NCI-H82 treated with DMSO at 0.1 percent for 48 hours (cell line): ENCODE measurements at regions not wholly inside any gene's neighbourhood (a gene's known extent, or its start where the extent isn't known, plus 50 kb on each side); places are given as distances from the start of the nearest gene placed in this dataset.

Experiments used
- DNase-seq: peaks from one replicate; lab custom pipeline; 2025; ENCODE audit not compliant: unreplicated experiment; lab: John Stamatoyannopoulos, UW

GRCh38 chr12:125738211-125738610, 673.0 kb downstream of the AACS start:
- DNase-seq, result no peak

GRCh38 chr12:125742413-125742812, 677.2 kb downstream of the AACS start:
- no peak for DNase-seq

- no peak for DNase-seq
These were observed 679.0 kb downstream of the AACS start for GRCh38 chr12:125744201-125744600.

GRCh38 chr12:125755512-125755911, 690.3 kb downstream of the AACS start:
- no peak for DNase-seq

- DNase-seq, result no peak
These were observed 700.9 kb downstream of the AACS start for GRCh38 chr12:125766091-125766490.

- DNase-seq, result no peak
These were observed 707.2 kb downstream of the AACS start for GRCh38 chr12:125772403-125772802.

- DNase-seq, result no peak
These were observed 707.9 kb downstream of the AACS start for GRCh38 chr12:125773033-125773640.

GRCh38 chr12:125775507-125775906, 710.3 kb downstream of the AACS start:
- no peak for DNase-seq

- no peak for DNase-seq
These were observed 711.0 kb downstream of the AACS start for GRCh38 chr12:125776212-125776611.

GRCh38 chr12:125786143-125786542, 720.9 kb downstream of the AACS start:
- DNase-seq, result no peak

- DNase-seq, result no peak
These were observed 729.2 kb downstream of the AACS start for GRCh38 chr12:125794401-125794800.

- no peak for DNase-seq
These were observed 732.4 kb downstream of the AACS start for GRCh38 chr12:125797421-125798175.

- no peak for DNase-seq
These were observed 739.4 kb downstream of the AACS start for GRCh38 chr12:125804660-125805059.

- DNase-seq, result no peak
These were observed 759.0 kb downstream of the AACS start for GRCh38 chr12:125824276-125824675.

- no peak for DNase-seq
These were observed 770.6 kb downstream of the AACS start for GRCh38 chr12:125835852-125836251.

GRCh38 chr12:125836647-125837046, 771.4 kb downstream of the AACS start:
- DNase-seq, result no peak

GRCh38 chr12:125841332-125841731, 776.1 kb downstream of the AACS start:
- no peak for DNase-seq

- DNase-seq, result no peak
These were observed 786.9 kb downstream of the AACS start for GRCh38 chr12:125852116-125852515.

GRCh38 chr12:125852679-125853078, 787.4 kb downstream of the AACS start:
- no peak for DNase-seq

GRCh38 chr12:125853670-125854069, 788.4 kb downstream of the AACS start:
- no peak for DNase-seq

- DNase-seq, result no peak
These were observed 791.1 kb downstream of the AACS start for GRCh38 chr12:125856366-125856765.

- no peak for DNase-seq
These were observed 791.7 kb downstream of the AACS start for GRCh38 chr12:125856896-125857295.
